GM21423 (cell line): ENCODE measurements at regions not wholly inside any gene's neighbourhood (a gene's known extent, or its start where the extent isn't known, plus 50 kb on each side); places are given as distances from the start of the nearest gene placed in this dataset.
"Not testable (repeated sequence)": the region's sequence is repeated elsewhere in the genome, so short reads cannot be mapped to it uniquely, and the experiment has no call there.

Source experiments
- ATAC-seq: cut with Tn5 transposase; IDR thresholded peaks from one replicate; pipeline ENCODE4 v1.9.1; 2021; ENCODE audit warnings: mild to moderate bottlenecking, moderate library complexity; ENCODE audit not compliant: unreplicated experiment

DNA sequence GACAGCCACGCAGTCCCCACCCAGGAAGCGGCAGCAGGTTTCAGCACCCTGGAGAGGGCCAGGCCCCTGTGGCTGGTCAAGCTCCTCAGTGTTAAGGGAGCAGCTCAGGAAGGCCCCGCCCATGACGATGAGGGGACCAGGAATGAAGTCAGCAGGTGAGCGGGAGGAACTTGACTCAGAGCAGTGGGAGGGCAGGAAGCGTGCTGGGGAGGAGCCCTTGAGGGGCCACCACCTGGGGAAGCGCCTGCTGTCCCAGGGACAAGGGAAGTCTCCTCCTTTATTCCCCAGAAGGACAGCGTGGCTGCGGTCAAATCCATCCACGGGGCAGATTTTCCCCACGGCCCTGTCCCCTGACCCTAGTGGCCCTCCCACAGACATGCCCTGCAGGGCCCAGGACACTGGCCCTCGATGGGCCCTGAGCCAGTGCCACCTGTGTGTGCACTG lies 357.6 kb downstream of the ADGRD1 start:
- not testable (repeated sequence) for ATAC-seq

DNA sequence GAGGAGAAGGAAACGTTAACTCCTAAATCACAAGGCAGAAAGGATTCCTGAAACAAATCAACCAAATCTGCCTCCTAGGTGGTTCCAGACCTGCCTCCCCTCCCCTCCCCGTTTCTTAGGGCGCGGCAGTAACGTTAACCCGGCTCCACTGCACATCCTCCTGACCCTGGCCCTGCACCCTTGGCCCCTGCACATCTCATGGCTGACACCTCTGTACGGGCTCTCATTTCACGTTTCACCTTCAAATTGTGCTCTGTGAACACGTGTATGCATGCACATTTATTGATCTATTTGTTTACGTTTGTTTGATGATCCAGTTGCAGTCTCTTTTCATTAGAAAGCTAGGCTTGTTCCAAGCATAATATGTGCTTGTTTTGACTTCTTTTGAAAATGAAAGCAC lies 358.1 kb downstream of the ADGRD1 start:
- no peak for ATAC-seq

DNA sequence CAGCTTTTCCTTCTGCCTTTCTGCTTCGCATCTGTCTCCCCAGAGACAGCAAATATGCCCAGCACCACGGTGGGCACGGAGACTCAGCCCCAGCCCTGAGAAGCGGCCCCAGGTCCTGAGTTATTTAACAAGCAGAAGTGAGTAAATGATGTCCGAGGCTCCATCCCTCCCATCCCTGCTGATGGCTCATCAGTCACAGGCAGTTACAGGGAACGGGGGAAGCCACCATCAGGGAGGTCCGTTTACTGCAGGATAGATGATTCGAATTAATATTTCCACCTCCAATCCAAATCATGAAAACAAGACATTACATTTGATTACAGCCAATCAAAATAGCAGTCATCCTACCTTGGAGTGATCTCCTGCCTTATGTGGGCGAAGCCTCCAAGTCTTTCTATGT lies 358.7 kb downstream of the ADGRD1 start:
- ATAC-seq = not testable (repeated sequence)

DNA sequence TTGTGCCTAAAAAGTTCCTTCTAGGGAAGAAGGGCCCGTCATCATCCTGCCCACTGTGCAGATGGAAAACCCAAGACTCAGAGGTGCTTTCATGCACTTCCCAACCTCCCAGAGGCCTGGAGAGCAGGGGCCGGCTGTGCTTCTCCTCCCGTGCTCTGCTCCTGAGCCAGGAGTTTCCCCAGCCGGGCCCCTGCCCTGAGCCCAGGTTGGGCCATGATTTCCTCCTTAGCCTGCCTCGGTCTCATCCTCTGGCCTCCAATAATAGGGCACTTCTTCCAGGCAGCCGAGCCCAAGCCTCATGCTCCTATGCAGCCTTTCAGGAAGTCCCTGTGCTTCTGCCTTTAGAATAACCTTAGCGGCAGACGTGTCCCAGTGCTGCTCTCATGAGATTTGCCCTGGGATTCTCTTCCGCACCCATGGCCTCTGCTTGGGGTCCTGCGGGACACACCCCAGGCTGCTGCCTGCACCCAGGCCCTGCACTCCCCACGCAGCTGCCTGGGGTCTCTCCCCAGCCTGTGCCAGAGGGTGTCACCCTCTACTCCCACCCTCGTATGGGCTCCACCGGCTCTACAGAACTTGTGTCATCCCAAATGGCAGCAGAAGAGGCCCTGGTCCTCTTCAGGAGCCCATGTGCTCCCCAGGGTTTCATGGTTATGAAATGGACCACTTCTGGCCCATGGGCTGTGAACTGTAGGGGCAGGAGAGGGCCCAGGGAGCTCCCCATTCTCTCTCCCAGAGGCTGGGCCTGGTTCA lies 359.3 kb downstream of the ADGRD1 start:
- ATAC-seq = no peak

DNA sequence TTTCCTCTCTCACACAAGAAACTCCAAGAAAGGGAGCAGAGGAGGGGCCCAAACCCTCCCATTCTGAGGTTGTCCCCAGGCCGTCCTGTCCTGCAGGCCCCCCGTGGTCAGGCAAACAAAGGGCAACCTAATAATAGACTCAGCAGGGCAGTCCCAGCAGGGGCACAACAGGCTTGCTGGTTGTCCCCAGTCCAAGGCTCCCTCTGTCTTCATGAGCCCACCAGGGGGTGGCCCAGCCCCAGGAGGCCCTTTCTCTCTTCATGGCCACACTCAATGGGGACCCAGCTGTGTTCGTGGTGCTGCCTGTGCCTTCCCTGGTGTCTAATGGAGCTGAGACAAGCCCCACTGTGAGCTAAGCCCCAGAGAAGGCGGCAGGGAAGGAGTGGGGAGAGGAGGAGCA lies 359.9 kb downstream of the ADGRD1 start:
- no peak for ATAC-seq

DNA sequence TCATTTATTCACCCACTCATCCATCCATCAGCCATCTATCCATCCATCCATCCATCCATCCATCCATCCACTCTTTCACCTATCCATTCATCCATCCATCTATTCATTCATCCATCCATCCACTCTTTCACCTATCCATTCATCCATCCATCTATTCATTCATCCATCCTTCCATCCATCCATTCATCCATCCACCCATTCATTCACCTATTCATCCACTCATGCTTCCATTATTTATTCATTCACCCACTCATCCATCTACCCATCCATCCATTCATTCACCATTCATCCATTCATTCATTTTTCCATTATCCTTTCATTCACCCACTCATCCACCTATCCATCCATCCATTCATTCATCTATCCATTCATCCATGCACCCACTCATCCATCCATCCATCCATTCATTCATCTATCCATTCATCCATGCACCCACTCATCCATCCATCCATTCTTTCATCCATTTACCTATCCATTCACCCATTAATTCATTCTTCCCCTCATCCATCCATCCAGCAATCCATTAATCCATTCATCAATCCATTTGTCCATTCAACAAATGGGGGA lies 360.9 kb downstream of the ADGRD1 start:
- ATAC-seq = no peak

DNA sequence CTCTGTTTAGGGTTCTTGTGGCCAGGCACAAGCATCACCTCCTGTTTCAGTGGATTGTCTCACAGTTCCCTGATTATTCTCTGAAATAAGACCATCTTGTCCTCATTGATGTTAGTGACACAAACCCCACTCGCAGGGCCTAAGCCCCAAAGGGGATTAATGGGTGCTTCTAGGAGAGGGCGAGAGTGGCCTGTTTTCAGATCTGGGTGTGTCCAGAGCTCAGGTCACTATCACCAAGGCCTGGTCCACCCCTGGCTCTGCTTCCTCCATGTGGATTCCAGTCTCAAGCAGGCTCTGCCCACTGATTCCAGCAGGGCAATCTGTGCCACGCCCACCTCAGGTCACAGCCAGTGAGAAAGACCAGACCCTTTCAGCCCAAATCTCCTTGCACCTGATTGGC lies 361.9 kb downstream of the ADGRD1 start:
- no peak for ATAC-seq

DNA sequence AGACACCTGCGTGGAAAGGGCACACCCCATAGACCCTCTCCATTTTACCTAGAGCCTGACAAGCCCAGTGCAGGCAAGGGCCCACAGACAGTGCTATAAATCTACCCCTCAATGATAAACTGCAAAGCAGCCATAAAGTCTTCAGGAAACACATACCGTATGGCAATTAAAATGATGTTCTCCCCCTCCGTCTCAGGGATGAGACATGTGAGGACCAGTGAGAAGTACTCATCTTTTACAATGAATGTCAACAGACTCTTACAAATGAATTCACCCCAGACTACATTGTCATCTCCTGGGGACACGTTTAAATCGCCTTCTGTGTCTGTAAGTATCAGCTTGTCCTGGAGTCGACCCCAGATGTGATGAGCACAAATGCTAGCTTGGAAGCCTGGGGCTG lies 362.7 kb downstream of the ADGRD1 start:
- ATAC-seq = no peak

DNA sequence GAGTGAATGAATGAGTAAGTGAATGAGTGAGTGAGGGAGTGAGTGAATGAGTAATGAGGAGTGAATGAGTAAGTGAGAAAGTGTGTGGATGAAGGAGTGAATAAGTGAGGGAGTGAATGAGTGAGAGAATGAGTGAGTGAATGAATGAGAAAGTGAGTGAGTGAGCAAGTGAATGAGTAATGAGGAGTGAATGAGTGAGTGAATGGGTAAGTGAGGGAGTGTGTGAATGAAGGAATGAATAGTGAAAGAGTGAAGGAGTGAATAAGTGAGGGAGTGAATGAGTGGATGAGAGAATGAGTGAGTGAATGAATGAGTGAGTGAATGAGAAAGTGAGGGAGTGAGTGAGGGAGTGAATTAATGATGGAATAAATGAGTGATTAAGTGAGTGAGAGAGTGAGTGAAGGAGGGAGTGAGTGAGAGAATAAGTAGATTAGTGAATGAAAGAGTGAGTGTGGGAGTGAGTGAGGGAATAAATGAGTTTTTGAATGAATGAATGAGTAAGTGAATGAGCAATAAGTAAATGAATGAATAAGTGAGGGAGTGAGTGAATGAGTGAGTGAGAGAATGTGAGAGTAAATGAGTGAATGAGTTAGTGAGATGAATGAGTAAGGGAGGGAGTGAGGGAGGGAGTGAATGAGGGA lies 364.5 kb downstream of the ADGRD1 start:
- no peak for ATAC-seq

DNA sequence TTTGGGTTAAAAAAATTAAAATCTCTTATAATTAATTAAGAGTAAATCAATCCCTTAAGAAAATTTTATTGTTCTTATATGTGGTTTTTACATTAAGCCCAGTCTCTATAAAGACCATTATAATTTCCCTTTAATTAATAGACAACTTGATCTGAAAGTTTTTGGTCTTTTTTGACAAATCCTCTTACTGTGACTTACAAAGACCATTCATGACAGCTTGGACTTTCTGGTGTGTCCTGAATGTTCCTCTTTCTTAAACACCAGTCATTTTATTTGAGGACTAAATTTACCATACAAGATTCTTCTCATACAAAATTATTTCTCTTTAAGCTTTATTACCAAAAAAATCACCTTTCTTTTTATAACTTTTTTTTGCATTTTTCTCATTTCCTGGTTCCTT lies 368.3 kb downstream of the ADGRD1 start:
- ATAC-seq = no peak

DNA sequence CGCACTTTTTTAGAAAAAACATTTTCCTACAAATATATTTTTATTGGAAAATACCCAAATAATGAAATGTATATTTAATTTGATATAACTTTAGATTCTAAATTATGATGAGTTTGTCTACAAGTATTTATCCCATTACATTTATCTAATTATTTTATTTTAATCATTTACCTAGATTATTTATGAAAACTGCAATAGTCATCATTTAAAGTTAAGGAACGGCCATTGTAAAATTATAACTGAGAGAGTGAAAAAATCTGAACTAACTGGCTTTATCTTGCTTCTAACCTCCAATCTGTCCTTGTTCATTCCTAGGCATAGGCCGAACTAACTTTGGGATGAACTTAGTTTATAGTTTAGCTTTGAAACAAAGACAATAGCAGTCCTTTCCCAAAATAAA lies 368.8 kb downstream of the ADGRD1 start:
- not testable (repeated sequence) for ATAC-seq

DNA sequence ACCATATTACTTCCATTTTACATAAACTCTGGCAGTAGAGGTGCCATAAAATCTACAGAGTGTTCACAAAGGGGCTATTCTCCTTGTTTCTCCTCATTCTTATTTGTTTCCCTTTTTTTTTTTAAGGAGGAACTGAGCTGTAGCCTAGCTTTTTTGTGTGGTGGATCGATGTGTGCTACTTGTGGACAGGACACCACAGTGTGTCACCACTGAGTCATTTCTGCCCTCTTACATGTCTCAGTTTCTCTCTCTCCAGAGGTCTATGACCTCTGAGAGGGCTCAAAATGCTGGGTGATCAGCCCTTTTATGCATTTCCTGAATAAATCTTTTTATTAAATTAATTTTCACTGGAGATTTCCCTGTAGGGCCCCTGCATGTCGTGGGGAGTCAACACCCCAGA lies 370.2 kb downstream of the ADGRD1 start:
- ATAC-seq = no peak

DNA sequence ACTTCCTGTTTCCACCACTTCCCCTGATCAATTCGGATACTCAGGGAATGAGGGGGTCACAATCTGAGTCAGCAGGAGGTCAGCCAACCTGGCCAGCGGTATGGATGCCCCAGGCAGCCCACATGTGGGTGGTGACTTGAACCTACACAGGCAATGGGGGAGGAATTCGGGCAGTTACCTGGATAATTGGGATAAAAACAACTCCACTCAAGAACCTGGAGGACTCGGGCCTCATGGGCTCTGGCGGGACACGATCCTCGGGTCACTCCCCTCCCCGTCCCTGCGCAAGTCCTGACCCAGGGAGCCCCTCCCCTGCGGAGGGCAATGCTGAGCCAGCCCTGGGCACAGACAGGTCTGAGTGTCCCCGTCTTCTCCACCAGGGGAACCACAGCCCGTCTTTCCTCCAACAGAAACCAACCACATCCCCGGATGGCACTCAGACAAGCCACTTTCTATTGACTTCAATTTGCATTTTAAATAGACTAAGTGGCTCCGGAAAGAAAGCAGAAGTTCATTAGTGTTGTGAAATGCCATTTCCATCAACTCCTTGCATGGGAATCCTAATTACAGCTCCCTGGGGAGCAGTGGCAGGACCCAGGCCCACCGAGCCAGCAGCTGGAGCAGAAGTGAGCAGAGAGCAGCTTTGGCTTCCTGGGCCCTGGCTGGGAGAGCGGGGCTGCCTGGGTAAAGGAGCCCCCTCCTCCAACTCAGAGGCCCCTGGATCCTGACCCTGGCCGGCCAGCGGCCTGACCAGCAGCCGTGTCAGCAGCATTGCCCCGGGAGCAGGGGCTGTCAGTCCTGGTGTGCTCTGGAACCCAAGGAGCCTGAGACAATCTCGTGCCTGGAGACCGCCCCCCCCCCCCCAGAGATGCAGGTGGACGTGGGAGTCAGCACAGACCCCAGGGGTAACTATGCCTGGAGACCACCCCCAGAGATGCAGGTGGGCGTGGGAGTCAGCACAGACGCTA lies 374.1 kb downstream of the ADGRD1 start:
- ATAC-seq = no peak

DNA sequence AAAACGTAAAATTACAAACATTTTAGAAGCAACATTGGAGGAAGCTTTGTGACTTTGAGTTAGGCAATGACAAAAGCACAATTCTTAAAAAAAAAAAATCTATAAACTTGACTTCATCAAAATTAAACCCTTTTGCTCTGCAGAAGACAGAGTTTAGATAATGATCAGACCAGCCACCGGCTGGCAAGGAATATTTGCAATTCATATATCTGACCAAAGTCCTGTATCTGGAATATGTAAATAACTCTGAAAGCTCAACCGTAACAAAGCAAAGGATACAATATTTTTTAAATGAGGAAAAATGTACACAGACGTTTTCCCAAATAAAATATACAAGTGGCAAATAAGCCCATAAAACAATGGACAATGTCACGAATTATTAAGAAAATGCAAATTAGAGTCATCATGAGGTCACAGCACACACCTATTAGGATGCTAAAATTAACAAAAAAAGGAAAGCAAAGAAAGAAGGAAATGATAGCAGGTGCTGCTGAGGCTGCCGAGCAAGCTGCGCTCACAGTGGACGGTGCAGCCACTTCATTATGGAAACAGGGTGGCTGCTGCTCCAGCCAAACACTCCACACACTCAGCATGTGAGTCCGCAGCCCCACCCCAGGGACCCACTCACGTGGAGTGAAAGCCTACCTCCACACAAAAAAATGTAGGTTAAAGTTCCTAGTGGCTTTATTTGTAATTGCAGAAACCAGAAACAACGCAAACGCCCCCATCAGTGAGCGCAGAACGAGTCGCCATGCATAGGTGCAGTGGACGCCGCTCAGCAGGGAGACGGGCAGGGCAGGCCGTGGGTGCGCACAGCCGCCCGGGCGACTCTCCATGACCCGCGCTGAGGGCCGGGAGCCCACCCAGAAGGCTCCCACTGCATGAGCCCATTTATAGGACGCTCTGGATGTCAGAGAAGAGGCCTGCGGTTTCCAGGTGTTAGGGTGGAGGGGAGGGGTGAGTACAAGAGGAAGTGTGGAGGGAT lies 375.4 kb downstream of the ADGRD1 start:
- ATAC-seq = not testable (repeated sequence)

DNA sequence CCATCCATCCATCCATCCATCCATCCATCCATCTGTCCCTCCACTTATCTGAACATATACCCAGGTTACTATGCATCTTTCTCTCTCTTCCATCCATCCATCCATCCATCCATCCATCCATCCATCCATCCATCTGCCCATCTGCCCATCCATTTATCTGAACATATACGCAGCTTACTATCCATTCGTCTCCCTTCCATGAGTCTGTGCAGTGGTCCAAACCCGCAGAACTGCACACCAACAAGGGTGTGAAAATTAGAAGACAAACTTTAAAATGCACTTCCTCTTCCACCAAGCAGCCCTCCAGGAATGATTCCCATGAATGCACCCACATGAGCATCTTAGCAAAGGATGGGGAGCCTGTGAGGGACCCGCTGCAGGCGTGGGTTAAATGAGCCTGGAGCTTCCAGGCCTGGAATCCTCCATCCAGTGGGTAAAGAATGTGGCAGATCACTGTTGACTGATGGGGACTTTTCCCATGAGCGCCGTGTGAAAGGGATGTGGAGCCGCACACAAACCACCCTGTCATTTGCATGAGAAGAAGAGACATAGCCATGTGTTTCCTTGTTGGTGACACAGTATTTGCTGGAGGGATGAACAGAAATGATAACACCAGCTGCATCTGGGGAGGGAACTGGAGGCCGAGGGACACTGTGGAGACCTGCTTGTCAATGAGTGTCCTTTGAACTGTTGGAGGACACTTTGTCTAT lies 376.6 kb downstream of the ADGRD1 start:
- ATAC-seq = no peak

DNA sequence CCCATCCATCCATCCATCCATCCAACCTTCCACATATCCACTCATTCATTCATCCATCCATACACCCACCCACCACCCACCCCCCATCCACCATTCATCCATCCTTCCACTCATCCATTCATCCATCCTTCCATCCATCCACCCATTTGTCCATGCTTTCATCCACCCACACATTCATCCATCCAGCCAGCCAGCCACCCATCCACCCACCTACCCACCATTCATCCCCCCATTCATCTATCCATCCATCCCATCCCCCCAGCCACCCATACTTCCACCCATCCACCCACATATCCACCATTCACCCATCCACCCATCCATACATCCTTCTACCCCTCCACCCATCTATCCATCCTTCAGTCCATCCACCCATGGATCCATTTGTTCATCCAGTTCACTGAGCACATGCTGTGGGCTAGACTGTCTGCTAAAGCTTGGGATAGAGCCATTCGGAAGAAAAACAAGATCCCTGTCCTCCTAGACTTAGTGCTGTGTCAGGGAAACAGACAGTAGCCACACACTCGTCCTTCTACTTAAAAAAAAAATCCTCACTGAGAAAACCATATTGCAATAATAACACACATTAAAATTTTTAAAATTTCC lies 377.5 kb downstream of the ADGRD1 start:
- no peak for ATAC-seq

DNA sequence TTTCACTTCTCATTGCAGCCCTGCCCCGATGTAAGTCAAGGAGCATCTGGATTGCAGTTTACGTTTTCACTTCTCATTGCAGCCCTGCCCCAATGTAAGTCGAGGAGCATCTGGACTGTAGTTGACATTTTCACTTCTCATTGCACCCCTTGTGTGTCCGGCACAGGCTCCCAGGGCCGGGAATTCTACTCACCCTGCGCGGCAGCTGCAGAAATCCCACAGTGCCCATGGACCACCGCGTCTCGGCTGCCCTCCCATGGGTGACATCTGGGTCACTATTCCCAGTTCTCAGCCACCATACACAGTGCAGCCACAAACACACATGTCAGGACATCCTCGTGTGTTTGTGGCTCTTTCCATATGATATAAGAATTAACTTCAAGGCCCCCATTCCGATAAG lies 378.5 kb downstream of the ADGRD1 start:
- ATAC-seq = no peak

DNA sequence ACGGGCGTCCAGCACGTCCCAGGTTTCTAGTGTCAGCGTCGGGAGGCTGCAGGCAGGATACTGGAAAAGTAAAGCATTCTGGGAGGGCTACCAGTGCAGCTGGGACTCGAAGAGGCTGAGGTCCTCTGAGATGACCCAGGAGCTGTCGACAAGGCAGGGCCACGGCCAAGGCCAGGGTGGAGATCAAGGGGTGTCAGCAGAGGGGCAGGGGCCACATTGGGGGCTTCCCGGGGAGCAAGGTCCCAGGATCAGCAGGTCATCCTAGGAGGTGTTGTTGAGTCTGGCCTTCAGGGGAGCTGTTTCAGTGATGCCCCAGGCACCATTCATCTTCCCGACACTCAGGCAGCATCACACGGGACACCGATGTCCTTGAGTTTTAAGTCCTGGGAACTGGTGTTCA lies 377.8 kb upstream of the SFSWAP start:
- no peak for ATAC-seq
